Tibial artery (tissue), 4 donors: ENCODE measurements at regions not wholly inside any gene's neighbourhood (a gene's known extent, or its start where the extent isn't known, plus 50 kb on each side); places are given as distances from the start of the nearest gene placed in this dataset.

Experiments used
- DNase-seq, 2 donors: peaks; one replicate each; pipeline ENCODE4 v3.0.0-alpha.2; 2019
- H3K27ac ChIP-seq, 2 donors: fragments of 200-600 bp; sonication (generic) in 1 of 2; 1 replicate in 1 of 2; 2 replicates in 1 of 2; pipeline ENCODE4 v1.5.1; 2018 to 2019; ENCODE audit warnings: mild to moderate bottlenecking in 1 of 2
- H3K27me3 ChIP-seq, 2 donors: fragments of 200-600 bp; sonication (generic) in 1 of 2; one replicate each; pipeline versions ENCODE4 v1.5.1 to v1.6.0; 2016 to 2019
- H3K36me3 ChIP-seq, 3 donors: fragments of 200-600 bp; sonication (generic) in 2 of 3; one replicate each; pipeline ENCODE4 v1.5.1; 2016 to 2019; ENCODE audit warnings: mild to moderate bottlenecking in 2 of 3
- H3K4me1 ChIP-seq, 4 donors: fragments of 200-600 bp; sonication (generic) in 2 of 4; 1 replicate in 3 of 4; 2 replicates in 1 of 4; pipeline ENCODE4 v1.5.1; 2016 to 2019
- H3K4me3 ChIP-seq, 2 donors: fragments of 200-600 bp; sonication (generic) in 1 of 2; 1 replicate in 1 of 2; 2 replicates in 1 of 2; pipeline ENCODE4 v1.5.1; 2018 to 2019; ENCODE audit warnings: mild to moderate bottlenecking in 2 of 2
- H3K9me3 ChIP-seq, 3 donors: fragments of 200-600 bp; sonication (generic) in 1 of 3; one replicate each; pipeline ENCODE4 v1.5.1; 2016 to 2019
- intact Hi-C: fragments of 100-400 bp; cut with DNase I; formaldehyde crosslinking; loops from one replicate; pipeline ENCODE4 v1.15.0; 2023; ENCODE audit warnings: low total_unique reads
- TF ChIP-seq, protein P1 (sequence below), 2 experiments: fragments of 200-600 bp in 1 of 2; fragments of 450-650 bp in 1 of 2; IDR thresholded peaks; one replicate each; pipeline ENCODE4 v1.5.1; 2017 to 2019; ENCODE audit warnings: antibody characterized with exemption in 2 of 2, mild to moderate bottlenecking in 1 of 2, moderate library complexity in 1 of 2

DNA sequence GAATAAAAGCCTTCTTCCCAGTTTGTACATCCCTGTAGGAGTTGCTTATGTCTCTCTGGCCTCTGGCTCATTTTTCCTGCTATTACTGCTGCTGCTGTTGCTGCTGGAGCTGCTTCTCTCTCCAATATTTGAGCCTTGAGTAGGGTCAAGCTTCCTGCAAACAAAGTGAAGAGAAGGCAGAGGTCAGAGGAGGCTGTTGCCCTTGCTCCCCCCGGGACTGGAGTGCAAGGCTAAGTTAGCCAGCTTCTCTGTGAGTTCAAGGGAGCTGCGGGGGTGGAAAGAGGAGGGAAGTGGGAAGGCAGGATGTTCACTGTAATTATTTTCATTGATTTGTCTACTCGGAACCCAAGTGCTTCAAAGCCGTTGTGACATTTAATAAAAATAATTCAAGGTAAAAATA is 77.0 kb upstream of the TMEM132E start:
- DNase-seq = no peak
- peaks cover 0 to 13% of the 10 kb centered on the region in 2 donors for H3K27me3 ChIP-seq
- H3K4me3 ChIP-seq = no peak overlapping the region
- no peaks in the 10 kb centered on the region for H3K9me3 ChIP-seq
- H3K36me3 ChIP-seq = no peaks in the 10 kb centered on the region
- intact Hi-C loops = no loop called here
- no peak overlapping the region for H3K27ac ChIP-seq
- TF ChIP-seq, protein P1, sequence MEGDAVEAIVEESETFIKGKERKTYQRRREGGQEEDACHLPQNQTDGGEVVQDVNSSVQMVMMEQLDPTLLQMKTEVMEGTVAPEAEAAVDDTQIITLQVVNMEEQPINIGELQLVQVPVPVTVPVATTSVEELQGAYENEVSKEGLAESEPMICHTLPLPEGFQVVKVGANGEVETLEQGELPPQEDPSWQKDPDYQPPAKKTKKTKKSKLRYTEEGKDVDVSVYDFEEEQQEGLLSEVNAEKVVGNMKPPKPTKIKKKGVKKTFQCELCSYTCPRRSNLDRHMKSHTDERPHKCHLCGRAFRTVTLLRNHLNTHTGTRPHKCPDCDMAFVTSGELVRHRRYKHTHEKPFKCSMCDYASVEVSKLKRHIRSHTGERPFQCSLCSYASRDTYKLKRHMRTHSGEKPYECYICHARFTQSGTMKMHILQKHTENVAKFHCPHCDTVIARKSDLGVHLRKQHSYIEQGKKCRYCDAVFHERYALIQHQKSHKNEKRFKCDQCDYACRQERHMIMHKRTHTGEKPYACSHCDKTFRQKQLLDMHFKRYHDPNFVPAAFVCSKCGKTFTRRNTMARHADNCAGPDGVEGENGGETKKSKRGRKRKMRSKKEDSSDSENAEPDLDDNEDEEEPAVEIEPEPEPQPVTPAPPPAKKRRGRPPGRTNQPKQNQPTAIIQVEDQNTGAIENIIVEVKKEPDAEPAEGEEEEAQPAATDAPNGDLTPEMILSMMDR (IDR thresholded peaks at IDR 0.05) = no peak
- no peaks in the 10 kb centered on the region for H3K4me1 ChIP-seq

- Histone ChIP-seq H3K4me1 (no peaks in the 10 kb centered on the region), H3K27me3 (peaks cover 0 to 20% of the 10 kb centered on the region in 2 donors), H3K9me3 (no peaks in the 10 kb centered on the region), H3K4me3 (no peak overlapping the region), H3K27ac (no peak overlapping the region), H3K36me3 (no peaks in the 10 kb centered on the region)
- TF ChIP-seq, protein P1 (IDR thresholded peaks at IDR 0.05) = no peak
- intact Hi-C loops = no loop called here
- no peak for DNase-seq
Observed at GRCh38 chr17:34499576-34499975, 79.8 kb upstream of the TMEM132E start.

- peaks cover 0 to 17% of the 10 kb centered on the region in 2 donors for H3K27me3 ChIP-seq
- TF ChIP-seq, protein P1 (IDR thresholded peaks at IDR 0.05) = no peak
- DNase-seq = no peak
- intact Hi-C loops = no loop called here
- no peaks in the 10 kb centered on the region for H3K4me1 ChIP-seq
- H3K4me3 ChIP-seq = no peak overlapping the region
- H3K27ac ChIP-seq = no peak overlapping the region
- no peaks in the 10 kb centered on the region for H3K9me3 ChIP-seq
- H3K36me3 ChIP-seq = no peaks in the 10 kb centered on the region
Observed at GRCh38 chr17:34493917-34494316, 85.5 kb upstream of the TMEM132E start.

- Histone ChIP-seq H3K27me3 (peaks cover 0 to 30% of the 10 kb centered on the region in 2 donors), H3K9me3 (no peaks in the 10 kb centered on the region), H3K4me1 (no peaks in the 10 kb centered on the region), H3K27ac (no peak overlapping the region), H3K36me3 (no peaks in the 10 kb centered on the region), H3K4me3 (no peak overlapping the region)
- no peak for DNase-seq
- TF ChIP-seq, protein P1 (IDR thresholded peaks at IDR 0.05) = no peak
- intact Hi-C loops = no loop called here
Observed at GRCh38 chr17:34487626-34488025, 91.8 kb upstream of the TMEM132E start.

GRCh38 chr17:34486761-34487160 is 92.6 kb upstream of the TMEM132E start:
- TF ChIP-seq, protein P1 (IDR thresholded peaks at IDR 0.05) = no peak
- Histone ChIP-seq H3K36me3 (no peaks in the 10 kb centered on the region), H3K4me3 (no peak overlapping the region), H3K27me3 (peaks cover 0 to 37% of the 10 kb centered on the region in 2 donors), H3K4me1 (no peaks in the 10 kb centered on the region), H3K9me3 (no peaks in the 10 kb centered on the region), H3K27ac (no peak overlapping the region)
- intact Hi-C loops = no loop called here
- DNase-seq = no peak

GRCh38 chr17:34485999-34486398 is 93.4 kb upstream of the TMEM132E start:
- Histone ChIP-seq H3K36me3 (no peaks in the 10 kb centered on the region), H3K9me3 (no peaks in the 10 kb centered on the region), H3K4me3 (no peak overlapping the region), H3K27me3 (peaks cover 0 to 35% of the 10 kb centered on the region in 2 donors), H3K4me1 (no peaks in the 10 kb centered on the region), H3K27ac (no peak overlapping the region)
- intact Hi-C loops = no loop called here
- TF ChIP-seq, protein P1 (IDR thresholded peaks at IDR 0.05) = no peak
- DNase-seq = no peak
